ENCODE measurements at regions not wholly inside any gene's neighbourhood (a gene's known extent, or its start where the extent isn't known, plus 50 kb on each side); places are given as distances from the start of the nearest gene placed in this dataset.

- peaks cover 4 to 6% of the 10 kb centered on the region in 2 donors for H3K4me1 ChIP-seq (ENCODE audit: control insufficient read depth in 1 of 2, insufficient read depth in 2 of 2, low read length in 2 of 2)
- no peaks in the 10 kb centered on the region for H3K9me3 ChIP-seq (ENCODE audit: control insufficient read depth in 1 of 2, low read length in 2 of 2)
- H3K4me3 ChIP-seq (ENCODE audit: low read depth in 1 of 2, low read length in 2 of 2): no peak overlapping the region
- no peaks in the 10 kb centered on the region for H3K36me3 ChIP-seq (ENCODE audit: control insufficient read depth in 1 of 2, insufficient read depth in 2 of 2, low read length in 2 of 2)
- no peaks in the 10 kb centered on the region for H3K27me3 ChIP-seq (ENCODE audit: low read depth, low read length)
- H3K27ac ChIP-seq (ENCODE audit: low read length): no peak overlapping the region
Measured at GRCh38 chr7:137146552-137147337, 196.8 kb downstream of the PTN start.

DNA sequence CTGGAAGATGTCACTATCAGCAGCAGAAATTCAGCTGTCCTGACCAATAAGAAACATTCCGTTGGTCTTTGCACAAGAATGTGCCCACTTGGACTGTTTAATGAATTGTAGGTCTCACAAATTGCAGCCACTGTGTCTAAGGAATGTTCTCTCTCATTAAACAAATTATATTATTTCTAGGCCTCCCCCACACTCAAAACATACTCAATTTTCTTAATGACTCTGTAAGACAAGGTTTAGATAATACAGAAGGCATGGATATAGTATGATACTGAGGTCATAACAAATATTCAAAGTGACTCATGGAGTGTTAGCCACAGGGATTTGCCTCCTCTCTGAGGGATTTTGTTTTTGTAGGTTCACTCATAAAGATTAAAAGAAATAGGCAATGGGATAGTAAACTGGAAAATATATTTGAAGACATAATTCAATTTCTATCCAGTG lies 197.5 kb downstream of the PTN start:
- peak overlapping the region; percentile 26 for H3K27ac ChIP-seq (ENCODE audit: low read length)
- no peaks in the 10 kb centered on the region for H3K9me3 ChIP-seq (ENCODE audit: control insufficient read depth in 1 of 2, low read length in 2 of 2)
- H3K4me1 ChIP-seq (ENCODE audit: control insufficient read depth in 1 of 2, insufficient read depth in 2 of 2, low read length in 2 of 2): peaks cover 4 to 5% of the 10 kb centered on the region in 2 donors
- H3K36me3 ChIP-seq (ENCODE audit: control insufficient read depth in 1 of 2, insufficient read depth in 2 of 2, low read length in 2 of 2): no peaks in the 10 kb centered on the region
- H3K4me3 ChIP-seq (ENCODE audit: low read depth in 1 of 2, low read length in 2 of 2): no peak overlapping the region
- H3K27me3 ChIP-seq (ENCODE audit: low read depth, low read length): no peaks in the 10 kb centered on the region

DNA sequence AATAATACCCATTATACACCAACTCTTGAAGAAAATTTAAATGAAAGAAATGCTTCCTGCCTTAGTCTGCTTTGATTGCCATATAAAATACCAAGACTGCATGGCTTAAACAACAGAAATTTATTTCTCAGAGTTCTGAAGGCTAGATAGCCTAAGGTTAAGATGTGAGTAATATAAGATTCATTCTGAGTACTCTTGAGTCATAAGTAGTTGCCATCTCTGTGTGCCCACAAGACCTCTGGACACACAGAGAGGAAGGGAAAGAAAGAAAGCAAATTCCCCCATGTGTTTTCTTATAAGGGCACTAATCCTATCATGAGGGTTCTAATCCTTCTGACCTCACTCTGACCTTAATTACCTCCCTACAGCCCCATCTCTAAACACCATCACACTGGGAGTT lies 201.2 kb downstream of the PTN start:
- Histone ChIP-seq H3K27me3 (ENCODE audit: low read depth, low read length) (no peaks in the 10 kb centered on the region), H3K4me1 (ENCODE audit: control insufficient read depth in 1 of 2, insufficient read depth in 2 of 2, low read length in 2 of 2) (no peaks in the 10 kb centered on the region), H3K36me3 (ENCODE audit: control insufficient read depth in 1 of 2, insufficient read depth in 2 of 2, low read length in 2 of 2) (no peaks in the 10 kb centered on the region), H3K9me3 (ENCODE audit: control insufficient read depth in 1 of 2, low read length in 2 of 2) (no peaks in the 10 kb centered on the region), H3K27ac (ENCODE audit: low read length) (no peak overlapping the region), H3K4me3 (ENCODE audit: low read depth in 1 of 2, low read length in 2 of 2) (no peak overlapping the region)

DNA sequence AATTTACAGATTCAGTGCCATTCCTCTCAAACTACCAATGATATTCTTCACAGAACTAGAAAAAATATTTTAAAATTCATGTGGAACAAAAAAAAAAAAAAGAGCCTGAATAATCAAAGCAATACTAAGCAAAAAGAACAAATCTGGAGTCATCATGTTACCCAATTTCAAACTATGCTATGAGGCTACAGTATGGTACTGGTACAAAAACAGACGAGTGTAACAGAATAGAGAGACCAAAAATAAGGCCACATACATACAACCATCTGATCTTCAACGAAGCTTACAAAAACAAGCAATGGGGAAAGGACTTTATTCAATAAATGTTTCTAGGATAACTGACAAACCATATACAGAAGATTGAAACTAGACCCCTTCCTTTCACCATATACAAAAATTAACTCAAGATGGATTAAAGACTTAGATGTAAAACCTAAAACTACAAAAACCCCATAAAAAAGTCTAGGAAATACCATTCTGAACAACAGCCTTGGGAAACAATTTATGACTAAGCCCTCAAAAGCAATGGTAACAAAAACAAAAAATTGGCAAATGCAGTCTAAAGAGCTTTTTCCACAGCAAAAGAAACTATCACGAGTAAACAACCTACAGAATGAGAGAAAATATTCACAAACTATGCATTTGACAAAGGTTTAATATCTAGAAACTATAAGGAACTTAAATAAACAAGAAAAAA lies 207.7 kb downstream of the PTN start:
- H3K27me3 ChIP-seq (ENCODE audit: low read depth, low read length): no peaks in the 10 kb centered on the region
- no peaks in the 10 kb centered on the region for H3K9me3 ChIP-seq (ENCODE audit: control insufficient read depth in 1 of 2, low read length in 2 of 2)
- no peaks in the 10 kb centered on the region for H3K36me3 ChIP-seq (ENCODE audit: control insufficient read depth in 1 of 2, insufficient read depth in 2 of 2, low read length in 2 of 2)
- no peak overlapping the region for H3K4me3 ChIP-seq (ENCODE audit: low read depth in 1 of 2, low read length in 2 of 2)
- no peaks in the 10 kb centered on the region for H3K4me1 ChIP-seq (ENCODE audit: control insufficient read depth in 1 of 2, insufficient read depth in 2 of 2, low read length in 2 of 2)
- H3K27ac ChIP-seq (ENCODE audit: low read length): no peak overlapping the region

- Histone ChIP-seq H3K27me3 (ENCODE audit: low read depth, low read length) (no peaks in the 10 kb centered on the region), H3K36me3 (ENCODE audit: control insufficient read depth in 1 of 2, insufficient read depth in 2 of 2, low read length in 2 of 2) (no peaks in the 10 kb centered on the region), H3K9me3 (ENCODE audit: control insufficient read depth in 1 of 2, low read length in 2 of 2) (no peaks in the 10 kb centered on the region), H3K4me1 (ENCODE audit: control insufficient read depth in 1 of 2, insufficient read depth in 2 of 2, low read length in 2 of 2) (no peaks in the 10 kb centered on the region), H3K4me3 (ENCODE audit: low read depth in 1 of 2, low read length in 2 of 2) (no peak overlapping the region), H3K27ac (ENCODE audit: low read length) (no peak overlapping the region)
Measured at GRCh38 chr7:137130751-137131158, 212.8 kb downstream of the PTN start.

GRCh38 chr7:137129025-137129424 lies 214.5 kb downstream of the PTN start:
- H3K4me3 ChIP-seq (ENCODE audit: low read depth in 1 of 2, low read length in 2 of 2): no peak overlapping the region
- no peaks in the 10 kb centered on the region for H3K4me1 ChIP-seq (ENCODE audit: control insufficient read depth in 1 of 2, insufficient read depth in 2 of 2, low read length in 2 of 2)
- H3K36me3 ChIP-seq (ENCODE audit: control insufficient read depth in 1 of 2, insufficient read depth in 2 of 2, low read length in 2 of 2): no peaks in the 10 kb centered on the region
- H3K9me3 ChIP-seq (ENCODE audit: control insufficient read depth in 1 of 2, low read length in 2 of 2): no peaks in the 10 kb centered on the region
- H3K27ac ChIP-seq (ENCODE audit: low read length): no peak overlapping the region
- no peaks in the 10 kb centered on the region for H3K27me3 ChIP-seq (ENCODE audit: low read depth, low read length)

DNA sequence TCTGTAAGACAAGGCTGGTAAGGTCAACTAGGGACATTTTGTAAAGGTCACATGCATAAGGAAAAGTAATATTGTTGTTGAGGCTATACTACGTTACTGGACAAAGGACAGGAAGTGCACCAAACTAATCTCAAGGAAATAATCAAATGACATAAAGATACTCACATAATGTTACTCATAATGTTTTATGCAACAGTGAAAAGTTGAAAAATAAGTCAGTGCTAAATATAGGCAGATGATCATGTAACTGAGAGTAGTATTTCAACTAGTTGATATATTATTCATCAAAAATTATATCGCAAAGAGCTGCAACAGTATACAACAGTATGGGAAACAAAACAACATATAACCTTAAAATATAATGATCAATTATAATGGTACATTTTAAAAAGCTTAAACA lies 215.7 kb downstream of the PTN start:
- H3K27me3 ChIP-seq (ENCODE audit: low read depth, low read length): no peaks in the 10 kb centered on the region
- H3K4me1 ChIP-seq (ENCODE audit: control insufficient read depth in 1 of 2, insufficient read depth in 2 of 2, low read length in 2 of 2): no peaks in the 10 kb centered on the region
- H3K9me3 ChIP-seq (ENCODE audit: control insufficient read depth in 1 of 2, low read length in 2 of 2): no peaks in the 10 kb centered on the region
- H3K27ac ChIP-seq (ENCODE audit: low read length): no peak overlapping the region
- H3K36me3 ChIP-seq (ENCODE audit: control insufficient read depth in 1 of 2, insufficient read depth in 2 of 2, low read length in 2 of 2): no peaks in the 10 kb centered on the region
- H3K4me3 ChIP-seq (ENCODE audit: low read depth in 1 of 2, low read length in 2 of 2): no peak overlapping the region

- Histone ChIP-seq H3K9me3 (ENCODE audit: control insufficient read depth in 1 of 2, low read length in 2 of 2) (no peaks in the 10 kb centered on the region), H3K4me3 (ENCODE audit: low read depth in 1 of 2, low read length in 2 of 2) (no peak overlapping the region), H3K27ac (ENCODE audit: low read length) (no peak overlapping the region), H3K36me3 (ENCODE audit: control insufficient read depth in 1 of 2, insufficient read depth in 2 of 2, low read length in 2 of 2) (no peaks in the 10 kb centered on the region), H3K27me3 (ENCODE audit: low read depth, low read length) (no peaks in the 10 kb centered on the region), H3K4me1 (ENCODE audit: control insufficient read depth in 1 of 2, insufficient read depth in 2 of 2, low read length in 2 of 2) (no peaks in the 10 kb centered on the region)
Measured at GRCh38 chr7:137127058-137127457, 216.5 kb downstream of the PTN start.

- Histone ChIP-seq H3K27ac (ENCODE audit: low read length) (no peak overlapping the region), H3K4me3 (ENCODE audit: low read depth in 1 of 2, low read length in 2 of 2) (no peak overlapping the region), H3K9me3 (ENCODE audit: control insufficient read depth in 1 of 2, low read length in 2 of 2) (no peaks in the 10 kb centered on the region), H3K36me3 (ENCODE audit: control insufficient read depth in 1 of 2, insufficient read depth in 2 of 2, low read length in 2 of 2) (no peaks in the 10 kb centered on the region), H3K27me3 (ENCODE audit: low read depth, low read length) (no peaks in the 10 kb centered on the region), H3K4me1 (ENCODE audit: control insufficient read depth in 1 of 2, insufficient read depth in 2 of 2, low read length in 2 of 2) (no peaks in the 10 kb centered on the region)
Measured at GRCh38 chr7:137122145-137122544, 221.4 kb downstream of the PTN start.

- Histone ChIP-seq H3K36me3 (ENCODE audit: control insufficient read depth in 1 of 2, insufficient read depth in 2 of 2, low read length in 2 of 2) (no peaks in the 10 kb centered on the region), H3K9me3 (ENCODE audit: control insufficient read depth in 1 of 2, low read length in 2 of 2) (no peaks in the 10 kb centered on the region), H3K4me3 (ENCODE audit: low read depth in 1 of 2, low read length in 2 of 2) (no peak overlapping the region), H3K27ac (ENCODE audit: low read length) (no peak overlapping the region), H3K4me1 (ENCODE audit: control insufficient read depth in 1 of 2, insufficient read depth in 2 of 2, low read length in 2 of 2) (no peaks in the 10 kb centered on the region), H3K27me3 (ENCODE audit: low read depth, low read length) (no peaks in the 10 kb centered on the region)
Measured at GRCh38 chr7:137120690-137121089, 222.8 kb downstream of the PTN start.

- no peaks in the 10 kb centered on the region for H3K4me1 ChIP-seq (ENCODE audit: control insufficient read depth in 1 of 2, insufficient read depth in 2 of 2, low read length in 2 of 2)
- H3K4me3 ChIP-seq (ENCODE audit: low read depth in 1 of 2, low read length in 2 of 2): no peak overlapping the region
- no peaks in the 10 kb centered on the region for H3K27me3 ChIP-seq (ENCODE audit: low read depth, low read length)
- no peak overlapping the region for H3K27ac ChIP-seq (ENCODE audit: low read length)
- no peaks in the 10 kb centered on the region for H3K9me3 ChIP-seq (ENCODE audit: control insufficient read depth in 1 of 2, low read length in 2 of 2)
- no peaks in the 10 kb centered on the region for H3K36me3 ChIP-seq (ENCODE audit: control insufficient read depth in 1 of 2, insufficient read depth in 2 of 2, low read length in 2 of 2)
Measured at GRCh38 chr7:137110535-137110934, 233.0 kb downstream of the PTN start.

All from muscle layer of duodenum (tissue), 2 donors.